PFSK-1 (cell line): ENCODE measurements at regions not wholly inside any gene's neighbourhood (a gene's known extent, or its start where the extent isn't known, plus 50 kb on each side); places are given as distances from the start of the nearest gene placed in this dataset.

ENCODE experiments used
- FOXP2 ChIP-seq: optimal IDR thresholded peaks from 2 replicates; pipeline ENCODE3; 2011; ENCODE audit warnings: borderline replicate concordance, control low read depth, inconsistent platforms; ENCODE audit not compliant: insufficient read depth; ENCODE audit errors: extremely low read length, extremely low read depth
- POLR2AphosphoS5 ChIP-seq: IDR thresholded peaks from 2 replicates; pipeline ENCODE4 v1.6.1; 2012; ENCODE audit warnings: low read depth, mild to moderate bottlenecking, control low read depth, low read length, moderate library complexity
- SIN3A ChIP-seq: IDR thresholded peaks from 2 replicates; pipeline ENCODE4 v1.6.1; 2012; ENCODE audit warnings: mild to moderate bottlenecking, low read length, moderate library complexity, borderline replicate concordance; ENCODE audit not compliant: insufficient read depth
- TAF1 ChIP-seq: IDR thresholded peaks from 2 replicates; pipeline ENCODE4 v1.6.1; 2012; ENCODE audit warnings: low read length, control low read depth, borderline replicate concordance; ENCODE audit not compliant: insufficient read depth
- TF ChIP-seq, protein P1 (sequence below), 2 experiments: IDR thresholded peaks; 2 replicates each; pipeline versions ENCODE4 v1.6.1 to v1.8.0; 2011 to 2012; ENCODE audit warnings: low read depth in 2 of 2, low read length in 2 of 2, control low read depth in 1 of 2, inconsistent platforms in 1 of 2, mild to moderate bottlenecking in 1 of 2, moderate library complexity in 1 of 2; ENCODE audit not compliant: insufficient read depth in 1 of 2

GRCh38 chr12:11486623-11487444 is 91.5 kb upstream of the PRB2 start:
- TF ChIP-seq, protein P1, sequence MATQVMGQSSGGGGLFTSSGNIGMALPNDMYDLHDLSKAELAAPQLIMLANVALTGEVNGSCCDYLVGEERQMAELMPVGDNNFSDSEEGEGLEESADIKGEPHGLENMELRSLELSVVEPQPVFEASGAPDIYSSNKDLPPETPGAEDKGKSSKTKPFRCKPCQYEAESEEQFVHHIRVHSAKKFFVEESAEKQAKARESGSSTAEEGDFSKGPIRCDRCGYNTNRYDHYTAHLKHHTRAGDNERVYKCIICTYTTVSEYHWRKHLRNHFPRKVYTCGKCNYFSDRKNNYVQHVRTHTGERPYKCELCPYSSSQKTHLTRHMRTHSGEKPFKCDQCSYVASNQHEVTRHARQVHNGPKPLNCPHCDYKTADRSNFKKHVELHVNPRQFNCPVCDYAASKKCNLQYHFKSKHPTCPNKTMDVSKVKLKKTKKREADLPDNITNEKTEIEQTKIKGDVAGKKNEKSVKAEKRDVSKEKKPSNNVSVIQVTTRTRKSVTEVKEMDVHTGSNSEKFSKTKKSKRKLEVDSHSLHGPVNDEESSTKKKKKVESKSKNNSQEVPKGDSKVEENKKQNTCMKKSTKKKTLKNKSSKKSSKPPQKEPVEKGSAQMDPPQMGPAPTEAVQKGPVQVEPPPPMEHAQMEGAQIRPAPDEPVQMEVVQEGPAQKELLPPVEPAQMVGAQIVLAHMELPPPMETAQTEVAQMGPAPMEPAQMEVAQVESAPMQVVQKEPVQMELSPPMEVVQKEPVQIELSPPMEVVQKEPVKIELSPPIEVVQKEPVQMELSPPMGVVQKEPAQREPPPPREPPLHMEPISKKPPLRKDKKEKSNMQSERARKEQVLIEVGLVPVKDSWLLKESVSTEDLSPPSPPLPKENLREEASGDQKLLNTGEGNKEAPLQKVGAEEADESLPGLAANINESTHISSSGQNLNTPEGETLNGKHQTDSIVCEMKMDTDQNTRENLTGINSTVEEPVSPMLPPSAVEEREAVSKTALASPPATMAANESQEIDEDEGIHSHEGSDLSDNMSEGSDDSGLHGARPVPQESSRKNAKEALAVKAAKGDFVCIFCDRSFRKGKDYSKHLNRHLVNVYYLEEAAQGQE (IDR thresholded peaks at IDR 0.05; ENCODE audit: insufficient read depth in 1 of 2, low read depth in 2 of 2, low read length in 2 of 2) = no peak
- TF ChIP-seq TAF1 (no peak), POLR2AphosphoS5 (no peak), FOXP2 (no peak), SIN3A (no peak)
